ENCODE measurements at regions not wholly inside any gene's neighbourhood (a gene's known extent, or its start where the extent isn't known, plus 50 kb on each side); places are given as distances from the start of the nearest gene placed in this dataset.
A peak's percentile ranks its signal among the peaks of the same experiment; 100 is the strongest.
"Not testable (repeated sequence)": the region's sequence is repeated elsewhere in the genome, so short reads cannot be mapped to it uniquely, and the experiment has no call there.

DNA sequence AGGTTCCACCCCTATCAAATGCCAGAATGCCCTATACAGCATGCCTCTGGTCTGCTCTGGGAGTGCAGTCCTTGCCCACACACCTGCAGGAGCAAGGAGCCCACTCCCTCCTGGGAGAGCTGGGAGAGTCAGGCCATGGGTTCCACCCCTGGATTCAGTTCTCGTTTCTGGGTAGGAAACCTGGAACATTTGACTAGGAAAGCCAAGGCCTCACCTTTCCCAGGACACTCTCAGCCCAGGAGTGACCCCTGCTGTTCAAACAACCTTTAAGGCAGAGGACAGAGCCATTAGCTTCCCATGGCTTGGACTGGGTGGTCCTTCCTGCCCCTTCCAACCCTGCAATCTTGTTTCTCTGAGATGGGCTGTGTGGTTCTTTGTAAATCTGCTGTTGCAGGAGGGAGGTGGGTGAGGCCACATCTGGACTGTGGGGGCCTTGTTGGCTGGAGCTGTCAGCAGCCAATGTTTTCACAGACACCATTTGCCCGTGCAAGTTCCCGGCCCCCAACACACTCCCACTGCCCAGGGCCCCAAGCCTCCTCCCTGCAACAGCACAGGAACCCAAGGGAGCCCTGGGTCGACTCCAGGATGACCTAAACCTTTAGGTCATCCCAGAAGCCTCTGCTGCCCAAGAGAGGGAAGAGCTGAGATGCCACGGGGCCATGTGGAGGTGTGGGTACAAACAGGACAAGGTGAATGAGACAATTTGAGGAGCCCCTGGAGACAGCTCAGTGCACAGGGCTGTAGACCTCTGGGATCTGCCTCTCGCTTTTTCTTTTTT, 104.4 kb downstream of the PJA1 start:
- no peak for DNase-seq

GRCh38 chrX:69055193-69055592, 110.1 kb downstream of the PJA1 start:
- DNase-seq, result no peak

DNA sequence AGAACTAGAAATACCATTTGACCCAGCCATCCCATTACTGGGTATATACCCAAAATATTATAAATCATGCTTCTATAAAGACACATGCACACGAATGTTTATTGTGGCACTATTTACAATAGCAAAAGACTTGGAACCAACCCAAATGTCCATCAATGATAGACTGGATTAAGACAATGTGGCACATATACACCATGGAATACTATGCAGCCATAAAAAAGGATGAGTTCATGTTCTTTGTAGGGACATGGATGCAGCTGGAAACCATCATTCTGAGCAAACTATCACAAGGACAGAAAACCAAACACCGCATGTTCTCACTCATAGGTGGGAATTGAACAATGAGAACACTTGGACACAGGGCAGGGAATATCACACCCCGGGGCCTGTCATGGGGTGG, 110.8 kb downstream of the PJA1 start:
- not testable (repeated sequence) for DNase-seq

GRCh38 chrX:69051901-69052300, 113.4 kb downstream of the PJA1 start:
- DNase-seq, result no peak

GRCh38 chrX:69050051-69050765, 115.0 kb downstream of the PJA1 start:
- no peak for DNase-seq

GRCh38 chrX:69046996-69047490, 118.2 kb downstream of the PJA1 start:
- DNase-seq, result no peak

- DNase-seq, result no peak
Observed at GRCh38 chrX:69045616-69046345, 119.5 kb downstream of the PJA1 start.

DNA sequence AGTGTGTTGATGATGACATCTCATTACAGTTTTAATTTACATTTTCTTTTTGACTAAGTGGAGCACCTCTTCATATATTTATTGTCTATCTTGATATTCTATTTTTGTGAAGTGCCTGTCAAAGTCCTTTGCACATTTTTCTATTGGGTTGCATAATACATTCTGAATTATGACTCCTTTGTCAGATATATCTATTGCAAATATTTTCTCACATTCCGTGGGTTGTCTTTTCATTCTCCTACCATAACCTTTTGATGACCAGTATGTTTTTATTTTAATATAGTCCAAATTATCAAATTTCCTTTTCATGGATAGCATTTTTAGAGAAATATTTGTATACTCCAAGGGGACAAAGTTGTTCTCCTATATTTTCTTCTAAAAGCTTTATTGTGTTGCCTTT, 126.4 kb downstream of the PJA1 start:
- DNase-seq, result no peak

DNA sequence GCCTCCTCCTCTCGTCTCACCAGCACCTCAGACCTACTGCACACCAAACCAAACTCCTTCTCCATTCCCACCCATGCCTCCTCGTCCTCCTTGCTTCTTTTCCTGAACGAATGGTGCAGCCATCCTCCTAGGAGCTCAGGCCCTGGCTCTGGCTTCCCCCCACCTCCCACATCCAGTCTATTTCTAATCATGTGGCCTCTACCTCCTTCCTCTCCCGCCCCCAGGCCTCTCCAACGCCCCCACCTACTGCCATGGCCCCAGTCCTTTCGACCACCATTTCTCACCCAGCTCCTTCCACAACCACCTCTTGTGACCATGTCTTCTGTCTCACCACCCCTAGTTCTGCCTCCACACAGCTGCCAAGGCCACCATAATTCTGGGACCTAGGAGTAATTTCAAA, 127.1 kb downstream of the PJA1 start:
- DNase-seq, result no peak

- no peak for DNase-seq
Observed at GRCh38 chrX:69037786-69038185, 127.5 kb downstream of the PJA1 start.

DNA sequence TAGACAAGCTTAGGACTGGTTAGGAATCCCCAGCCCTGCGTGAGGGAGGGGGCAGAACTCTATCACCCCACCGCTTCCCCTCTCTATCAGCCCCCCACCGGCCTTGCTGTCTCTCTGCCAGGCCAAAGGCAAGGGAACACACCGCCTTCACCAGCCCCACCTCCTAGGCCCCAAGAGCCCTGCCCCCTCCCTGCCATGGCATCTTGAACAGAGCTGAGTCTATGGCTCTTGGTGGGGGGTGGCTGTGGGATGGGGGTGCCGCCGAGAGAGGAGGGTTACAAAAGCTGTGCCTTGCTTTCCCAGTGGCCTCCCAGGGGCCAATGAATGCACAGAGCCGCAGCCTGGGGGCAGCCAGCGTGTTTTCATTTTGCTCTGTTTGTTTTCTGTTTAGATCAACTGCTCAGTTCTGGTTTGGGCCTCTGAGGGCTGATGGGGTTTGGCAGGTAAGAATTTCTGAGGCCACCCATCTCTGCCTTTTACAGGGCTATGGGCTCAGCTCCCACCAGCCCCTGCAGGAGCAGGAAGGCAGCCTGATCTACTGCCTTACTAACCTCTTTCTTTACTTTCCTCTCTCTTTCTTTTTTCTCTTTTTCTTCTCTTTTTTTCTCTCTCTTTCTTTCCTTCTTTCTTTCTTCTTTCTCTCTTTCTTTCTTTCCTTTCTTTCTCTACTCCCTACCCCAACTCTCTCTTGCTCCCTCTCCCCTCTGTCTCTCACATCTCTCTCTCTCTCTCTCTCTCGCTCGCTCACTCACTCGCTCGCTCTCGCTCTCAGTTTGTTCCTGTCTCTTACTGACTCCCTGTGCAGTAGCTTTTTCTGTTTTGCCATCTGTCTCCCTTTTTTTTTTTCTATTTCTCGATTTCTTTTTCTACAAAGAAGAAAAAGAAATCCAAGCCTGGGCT, 128.3 kb downstream of the PJA1 start:
- DNase-seq, result no peak

DNA sequence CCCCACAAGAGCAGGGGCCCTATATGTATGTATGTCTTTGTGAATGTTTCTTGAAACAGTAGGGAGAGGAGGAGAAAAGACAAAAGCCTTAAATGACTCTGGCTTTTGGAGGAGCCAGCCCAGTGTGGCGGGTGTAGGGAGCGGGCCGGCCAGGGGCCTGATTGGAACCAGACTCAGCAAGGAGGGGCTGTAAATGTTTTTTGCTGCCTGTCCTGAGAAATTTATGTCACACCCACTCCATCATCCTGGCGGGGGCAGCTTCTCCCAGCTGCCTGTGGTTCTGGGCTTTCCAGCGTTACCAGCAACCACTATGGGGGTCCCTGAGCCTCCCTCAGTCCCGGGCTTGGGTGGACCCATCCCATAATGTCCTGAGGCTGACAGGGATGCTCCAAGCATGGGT, 130.8 kb downstream of the PJA1 start:
- DNase-seq, result no peak

- no peak for DNase-seq
Observed at GRCh38 chrX:69033936-69034335, 131.3 kb downstream of the PJA1 start.

GRCh38 chrX:69032601-69033000, 132.7 kb downstream of the PJA1 start:
- DNase-seq, result no peak

DNA sequence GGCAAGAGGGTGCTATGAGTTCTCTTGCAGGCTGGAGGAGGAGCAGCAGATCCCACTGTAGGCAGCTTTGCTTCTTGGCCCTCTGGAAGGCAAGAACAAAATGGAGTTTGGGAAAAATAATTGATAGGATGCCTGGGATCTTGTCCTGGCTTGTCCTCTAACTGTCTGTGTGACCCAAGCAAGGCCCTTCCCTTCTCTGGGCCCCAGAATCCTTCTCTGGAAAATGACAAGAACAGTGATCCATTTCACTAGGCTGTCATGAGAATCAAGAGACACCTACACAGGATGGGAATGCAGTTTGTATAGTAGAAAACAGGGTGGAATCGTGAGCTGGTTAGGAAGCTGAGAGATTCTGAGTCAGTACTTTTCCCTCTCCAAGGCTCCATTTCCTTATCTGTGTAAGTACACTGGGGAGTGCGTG, 133.3 kb downstream of the PJA1 start:
- DNase-seq, result no peak

DNA sequence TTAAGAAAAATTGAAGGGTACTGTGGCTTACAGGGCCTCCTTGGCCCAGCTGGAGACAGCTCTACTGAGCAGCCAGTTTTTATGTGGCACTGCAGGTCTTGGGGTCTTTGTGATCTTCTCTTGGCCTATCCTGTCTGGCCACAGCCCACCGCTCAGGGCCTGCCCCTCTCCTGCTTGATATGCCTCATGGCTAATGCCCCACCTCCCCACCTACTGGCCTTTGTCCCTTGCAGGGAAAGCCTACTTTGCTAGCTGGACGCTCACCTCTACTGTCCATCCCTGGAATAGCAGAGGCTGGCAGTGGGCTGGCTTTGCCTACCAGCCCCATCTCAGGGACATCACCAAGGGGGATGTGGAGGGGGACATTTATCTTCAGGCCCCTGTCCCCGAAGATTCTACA, 134.1 kb downstream of the PJA1 start:
- peak in 1 of 2 experiments; percentile 2 for DNase-seq

GRCh38 chrX:69029771-69030170, 135.5 kb downstream of the PJA1 start:
- DNase-seq, result no peak

GRCh38 chrX:69028761-69029120, 136.5 kb downstream of the PJA1 start:
- DNase-seq, result no peak

- DNase-seq, result no peak
Observed at GRCh38 chrX:69028006-69028760, 137.1 kb downstream of the PJA1 start.

- no peak for DNase-seq
Observed at GRCh38 chrX:69027181-69028005, 137.9 kb downstream of the PJA1 start.

- no peak for DNase-seq
Observed at GRCh38 chrX:69025802-69026301, 139.4 kb downstream of the PJA1 start.

Data from SW 1271 (cell line).